Trophoblast cell (in vitro differentiated cells and primary cell): ENCODE measurements at regions not wholly inside any gene's neighbourhood (a gene's known extent, or its start where the extent isn't known, plus 50 kb on each side); places are given as distances from the start of the nearest gene placed in this dataset.

Source experiments
- DNase-seq, 2 donors: peaks; one replicate each; pipeline ENCODE4 v3.0.0-alpha.2; 2016
- H2AFZ ChIP-seq: 2 replicates; pipeline ENCODE4 v1.6.1; 2013; ENCODE audit warnings: low read length, moderate library complexity, mild to moderate bottlenecking; ENCODE audit not compliant: insufficient read depth, poor library complexity
- H2AK5ac ChIP-seq: 2 replicates; pipeline ENCODE4 v1.6.1; 2013; ENCODE audit warnings: mild to moderate bottlenecking, low read length
- H2BK120ac ChIP-seq: 2 replicates; pipeline ENCODE4 v1.6.1; 2013; ENCODE audit warnings: low read length, mild to moderate bottlenecking, moderate library complexity; ENCODE audit not compliant: insufficient read depth, poor library complexity
- H2BK12ac ChIP-seq: 2 replicates; pipeline ENCODE4 v1.6.1; 2013; ENCODE audit warnings: mild to moderate bottlenecking, low read length, moderate library complexity
- H2BK5ac ChIP-seq: 2 replicates; pipeline ENCODE4 v1.6.1; 2013; ENCODE audit warnings: low read length, low read depth, moderate library complexity, mild to moderate bottlenecking; ENCODE audit not compliant: poor library complexity
- H3K14ac ChIP-seq: 2 replicates; pipeline ENCODE4 v1.6.1; 2013; ENCODE audit warnings: mild to moderate bottlenecking, low read length
- H3K18ac ChIP-seq: 2 replicates; pipeline ENCODE4 v1.6.1; 2013; ENCODE audit warnings: mild to moderate bottlenecking, low read length
- H3K23ac ChIP-seq: 2 replicates; pipeline ENCODE4 v1.6.1; 2013; ENCODE audit warnings: low read length
- H3K27ac ChIP-seq: 2 replicates; pipeline ENCODE4 v1.5.1; 2013; ENCODE audit warnings: low read depth, mild to moderate bottlenecking, inconsistent platforms, low read length, moderate library complexity
- H3K27me3 ChIP-seq: 2 replicates; pipeline ENCODE4 v1.6.1; 2013; ENCODE audit warnings: inconsistent platforms, mild to moderate bottlenecking, low read length, moderate library complexity; ENCODE audit not compliant: insufficient read depth
- H3K36me3 ChIP-seq, 2 experiments: 1 replicate in 1 of 2; 2 replicates in 1 of 2; pipeline ENCODE4 v1.6.1; 2013; ENCODE audit warnings: low read length in 2 of 2, mild to moderate bottlenecking in 2 of 2, moderate library complexity in 1 of 2; ENCODE audit not compliant: insufficient read depth in 2 of 2, control insufficient read depth in 1 of 2
- H3K4ac ChIP-seq: 2 replicates; pipeline ENCODE4 v1.6.1; 2013; ENCODE audit warnings: low read depth, mild to moderate bottlenecking, low read length, moderate library complexity
- H3K4me1 ChIP-seq, 2 experiments: 1 replicate in 1 of 2; 2 replicates in 1 of 2; pipeline ENCODE4 v1.6.1; 2013; ENCODE audit warnings: low read length in 2 of 2, mild to moderate bottlenecking in 2 of 2, moderate library complexity in 1 of 2; ENCODE audit not compliant: insufficient read depth in 2 of 2, control insufficient read depth in 1 of 2
- H3K4me2 ChIP-seq: 2 replicates; pipeline ENCODE4 v1.6.1; 2013; ENCODE audit warnings: inconsistent platforms, mild to moderate bottlenecking, low read length, moderate library complexity
- H3K4me3 ChIP-seq: 2 replicates; pipeline ENCODE4 v1.5.1; 2013; ENCODE audit warnings: mild to moderate bottlenecking, low read depth, low read length, inconsistent platforms
- H3K79me1 ChIP-seq: one replicate; pipeline ENCODE4 v1.6.1; 2013; ENCODE audit warnings: low read length
- H3K79me2 ChIP-seq: 2 replicates; pipeline ENCODE4 v1.6.1; 2013; ENCODE audit warnings: low read length, mild to moderate bottlenecking; ENCODE audit not compliant: control insufficient read depth, insufficient read depth, poor library complexity
- H3K9ac ChIP-seq: 2 replicates; pipeline ENCODE4 v1.6.1; 2013; ENCODE audit warnings: mild to moderate bottlenecking, low read length
- H3K9me3 ChIP-seq: 2 replicates; pipeline ENCODE4 v1.6.1; 2013; ENCODE audit warnings: low read depth, mild to moderate bottlenecking, control low read depth, inconsistent platforms, low read length; ENCODE audit not compliant: insufficient read depth
- H4K12ac ChIP-seq: 2 replicates; pipeline ENCODE4 v1.6.1; 2013; ENCODE audit warnings: low read depth, mild to moderate bottlenecking, low read length, moderate library complexity
- H4K8ac ChIP-seq: 2 replicates; pipeline ENCODE4 v1.6.1; 2013; ENCODE audit warnings: low read depth, mild to moderate bottlenecking, low read length, moderate library complexity
- H4K91ac ChIP-seq: one replicate; pipeline ENCODE4 v1.6.1; 2013; ENCODE audit warnings: low read depth, mild to moderate bottlenecking, low read length, moderate library complexity
- WGBS: extraction: QIAGEN DNeasy Blood & Tissue Kit; methylation state at CpG from one replicate; pipeline ENCODE4 v1.1.7; 2013; ENCODE audit warnings: missing lambda C conversion rate; ENCODE audit not compliant: insufficient read length, insufficient coverage; ENCODE audit errors: extremely low coverage; 5-methylcytosine and 5-hydroxymethylcytosine counted together

- no peaks in the 10 kb centered on the region for H3K79me2 ChIP-seq
- H3K36me3 ChIP-seq, result no peaks in the 10 kb centered on the region
- no peak overlapping the region for H2BK5ac ChIP-seq
- H3K4me2 ChIP-seq, result no peak overlapping the region
- no peak overlapping the region for H3K18ac ChIP-seq
- H3K14ac ChIP-seq, result no peak overlapping the region
- no peak overlapping the region for H3K27ac ChIP-seq
- H3K9ac ChIP-seq, result no peak overlapping the region
- no peak for DNase-seq
- no peak overlapping the region for H2AK5ac ChIP-seq
- H3K79me1 ChIP-seq, result no peaks in the 10 kb centered on the region
- H3K27me3 ChIP-seq, result no peaks in the 10 kb centered on the region
- H4K91ac ChIP-seq, result no peak overlapping the region
- H3K4me1 ChIP-seq, result no peaks in the 10 kb centered on the region
- no peak overlapping the region for H4K12ac ChIP-seq
- no peak overlapping the region for H2BK120ac ChIP-seq
- no peak overlapping the region for H3K4ac ChIP-seq
- no peak overlapping the region for H2BK12ac ChIP-seq
- H2AFZ ChIP-seq, result no peak overlapping the region
- no peak overlapping the region for H4K8ac ChIP-seq
- peaks cover 2% of the 10 kb centered on the region for H3K9me3 ChIP-seq
- no peak overlapping the region for H3K23ac ChIP-seq
- no peak overlapping the region for H3K4me3 ChIP-seq
Observed at GRCh38 chr2:164039270-164039669, 303.5 kb upstream of the FIGN start.

DNA sequence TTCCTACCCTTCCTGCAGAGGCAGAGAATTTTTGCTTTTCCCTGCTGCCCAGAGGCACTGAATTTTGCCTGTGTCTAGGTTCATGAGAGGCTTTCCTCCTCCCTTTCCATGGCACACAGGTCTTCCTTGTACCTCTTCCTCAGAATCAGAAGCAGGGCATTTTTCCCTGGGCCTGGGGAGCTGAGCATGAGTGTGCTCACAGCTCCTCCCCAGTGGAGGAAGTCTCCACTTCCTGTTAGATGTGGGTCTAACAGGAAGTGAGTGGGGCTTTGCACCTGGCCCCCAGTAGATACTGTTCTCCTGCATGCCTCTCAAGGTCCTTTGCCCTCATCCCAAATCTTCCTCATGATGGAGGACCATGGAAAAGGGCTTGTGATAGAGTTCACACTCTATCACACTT lies 297.2 kb upstream of the FIGN start:
- Histone ChIP-seq H2BK120ac (no peak overlapping the region), H3K27me3 (no peaks in the 10 kb centered on the region), H3K4me1 (no peaks in the 10 kb centered on the region), H4K91ac (no peak overlapping the region), H3K4me3 (no peak overlapping the region), H4K8ac (no peak overlapping the region), H4K12ac (no peak overlapping the region), H3K9ac (no peak overlapping the region), H3K36me3 (no peaks in the 10 kb centered on the region), H2AFZ (no peak overlapping the region), H3K4me2 (no peak overlapping the region), H2BK12ac (no peak overlapping the region), H3K27ac (no peak overlapping the region), H3K23ac (no peak overlapping the region), H3K79me2 (no peaks in the 10 kb centered on the region), H3K18ac (no peak overlapping the region), H2BK5ac (no peak overlapping the region), H2AK5ac (no peak overlapping the region), H3K79me1 (no peaks in the 10 kb centered on the region), H3K14ac (no peak overlapping the region), H3K9me3 (no peaks in the 10 kb centered on the region), H3K4ac (no peak overlapping the region)
- no peak for DNase-seq

- no peak overlapping the region for H3K23ac ChIP-seq
Observed at GRCh38 chr2:164030623-164031022, 294.8 kb upstream of the FIGN start.

DNA sequence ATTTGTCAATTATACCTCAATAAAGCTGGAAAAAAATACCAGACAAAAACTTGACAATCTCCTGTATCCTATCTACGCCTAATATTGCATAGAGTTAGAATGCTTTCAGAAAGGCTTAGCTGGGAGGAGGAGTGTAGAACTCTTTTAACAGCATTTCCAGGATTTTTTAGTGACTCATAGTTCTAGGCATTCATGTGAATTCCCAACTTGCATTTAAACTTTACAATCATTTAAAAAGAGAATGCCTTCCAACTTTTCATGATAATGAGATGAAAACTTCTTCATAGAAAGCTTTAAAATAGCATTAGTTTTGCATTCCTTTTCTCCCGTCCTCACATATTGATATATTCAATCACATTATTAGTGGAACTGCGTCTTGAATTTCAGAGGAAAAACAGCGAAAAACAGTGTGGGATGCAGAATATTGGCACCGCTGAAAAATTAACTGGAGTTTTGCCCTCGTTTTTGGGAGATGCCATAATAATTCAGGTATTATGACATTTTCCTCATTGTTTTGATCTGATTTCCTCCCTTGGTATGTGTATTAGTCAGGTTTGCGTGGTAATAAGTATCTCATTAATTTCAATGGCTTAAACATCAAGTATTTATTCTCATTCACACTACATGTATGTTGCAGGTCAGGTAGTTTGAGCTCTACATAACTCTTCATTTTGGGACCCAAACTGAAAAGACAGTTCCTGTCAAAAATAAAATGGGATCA lies 293.2 kb upstream of the FIGN start:
- no peak overlapping the region for H2AK5ac ChIP-seq
- no peak overlapping the region for H3K9ac ChIP-seq
- no peaks in the 10 kb centered on the region for H3K36me3 ChIP-seq
- no peak overlapping the region for H3K27ac ChIP-seq
- no peak overlapping the region for H4K91ac ChIP-seq
- H3K4me1 ChIP-seq, result no peaks in the 10 kb centered on the region
- no peaks in the 10 kb centered on the region for H3K27me3 ChIP-seq
- H4K8ac ChIP-seq, result no peak overlapping the region
- no peak overlapping the region for H2BK120ac ChIP-seq
- no peak overlapping the region for H2BK5ac ChIP-seq
- no peak overlapping the region for H2AFZ ChIP-seq
- H3K79me2 ChIP-seq, result no peaks in the 10 kb centered on the region
- H3K4ac ChIP-seq, result no peak overlapping the region
- no peak overlapping the region for H3K23ac ChIP-seq
- H3K14ac ChIP-seq, result no peak overlapping the region
- H3K4me3 ChIP-seq, result no peak overlapping the region
- WGBS, result no CpG with 5 or more reads among the region's 7 CpGs
- H3K79me1 ChIP-seq, result no peaks in the 10 kb centered on the region
- H3K4me2 ChIP-seq, result no peak overlapping the region
- DNase-seq, result peak; percentile 1 to 74
- no peak overlapping the region for H2BK12ac ChIP-seq
- H3K18ac ChIP-seq, result no peak overlapping the region
- H3K9me3 ChIP-seq, result no peaks in the 10 kb centered on the region
- H4K12ac ChIP-seq, result no peak overlapping the region

More at GRCh38 chr2:164030623-164031022, 294.8 kb upstream of the FIGN start:
- Histone ChIP-seq H2BK120ac (no peak overlapping the region), H3K4ac (no peak overlapping the region), H3K36me3 (no peaks in the 10 kb centered on the region), H3K79me2 (no peaks in the 10 kb centered on the region), H3K18ac (no peak overlapping the region), H3K9ac (no peak overlapping the region), H3K14ac (no peak overlapping the region), H3K27me3 (no peaks in the 10 kb centered on the region), H3K4me1 (no peaks in the 10 kb centered on the region), H2AK5ac (no peak overlapping the region), H2BK12ac (no peak overlapping the region), H3K4me2 (no peak overlapping the region), H4K91ac (no peak overlapping the region), H2AFZ (no peak overlapping the region), H3K79me1 (no peaks in the 10 kb centered on the region), H4K8ac (no peak overlapping the region), H4K12ac (no peak overlapping the region), H3K9me3 (no peaks in the 10 kb centered on the region), H3K4me3 (no peak overlapping the region), H2BK5ac (no peak overlapping the region), H3K27ac (no peak overlapping the region)
- no peak for DNase-seq
- no CpG with 5 or more reads among the region's 2 CpGs for WGBS
